ENCODE measurements at regions not wholly inside any gene's neighbourhood (a gene's known extent, or its start where the extent isn't known, plus 50 kb on each side); places are given as distances from the start of the nearest gene placed in this dataset.

DNA sequence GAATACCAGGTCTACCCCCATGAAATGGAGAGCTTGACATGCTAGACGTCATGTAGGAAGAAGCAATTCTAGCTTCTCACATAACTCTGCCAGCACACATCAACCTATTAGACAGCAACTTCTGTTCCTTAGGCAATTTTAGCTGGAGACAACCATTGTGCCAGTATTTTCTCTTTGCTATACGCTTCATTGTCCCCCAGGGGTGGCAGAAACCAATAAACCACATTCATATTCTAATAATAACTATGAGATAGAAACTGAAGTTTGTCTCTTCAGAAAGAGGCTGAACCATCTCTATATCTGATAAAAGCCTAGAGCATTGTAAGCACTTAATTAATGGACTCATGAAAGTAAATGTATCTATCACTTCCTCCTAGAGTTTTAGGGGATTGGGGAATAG lies 278.6 kb downstream of the FOXG1 start:
- Histone ChIP-seq H3K36me3 (ENCODE audit: insufficient read depth) (no peaks in the 10 kb centered on the region), H3K4me2 (peak overlapping the region; percentile 77)

DNA sequence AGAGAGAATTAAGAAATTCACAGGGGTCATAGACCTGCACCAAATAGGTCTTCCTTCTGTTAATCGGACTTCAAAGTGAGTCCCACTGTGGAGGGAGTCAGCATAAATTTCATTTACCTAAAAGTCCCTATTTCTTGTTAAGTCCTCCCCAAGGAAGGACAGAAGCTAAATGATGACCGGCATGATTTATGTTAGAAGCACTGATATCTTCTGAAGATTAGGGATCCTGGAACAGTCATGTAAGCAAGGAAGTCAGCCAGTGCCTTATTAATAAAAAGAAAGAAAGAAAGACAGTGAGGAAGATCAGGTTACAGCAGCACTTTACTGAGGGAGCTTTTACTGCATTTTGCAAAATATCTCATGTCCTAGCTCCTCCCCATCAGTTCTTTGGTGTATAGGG lies 287.5 kb downstream of the FOXG1 start:
- Histone ChIP-seq H2AFZ (ENCODE audit: low read depth) (no peak overlapping the region), H3K27ac (no peak overlapping the region), H3K27me3 (ENCODE audit: insufficient read depth, low read depth) (no peaks in the 10 kb centered on the region), H3K4me1 (ENCODE audit: low read depth, poor library complexity, severe bottlenecking) (peaks cover 40% of the 10 kb centered on the region), H3K4me2 (peak overlapping the region; percentile 40), H3K79me2 (ENCODE audit: insufficient read depth, low read depth) (no peaks in the 10 kb centered on the region), H3K4me3 (IDR thresholded peaks at IDR 0.05; ENCODE audit: insufficient read depth, low read depth, low read length) (no peak overlapping the region), H3K36me3 (ENCODE audit: insufficient read depth) (no peaks in the 10 kb centered on the region), H4K20me1 (ENCODE audit: insufficient read depth) (no peaks in the 10 kb centered on the region), H3K9ac (no peak overlapping the region)
- TF ChIP-seq, protein P1, sequence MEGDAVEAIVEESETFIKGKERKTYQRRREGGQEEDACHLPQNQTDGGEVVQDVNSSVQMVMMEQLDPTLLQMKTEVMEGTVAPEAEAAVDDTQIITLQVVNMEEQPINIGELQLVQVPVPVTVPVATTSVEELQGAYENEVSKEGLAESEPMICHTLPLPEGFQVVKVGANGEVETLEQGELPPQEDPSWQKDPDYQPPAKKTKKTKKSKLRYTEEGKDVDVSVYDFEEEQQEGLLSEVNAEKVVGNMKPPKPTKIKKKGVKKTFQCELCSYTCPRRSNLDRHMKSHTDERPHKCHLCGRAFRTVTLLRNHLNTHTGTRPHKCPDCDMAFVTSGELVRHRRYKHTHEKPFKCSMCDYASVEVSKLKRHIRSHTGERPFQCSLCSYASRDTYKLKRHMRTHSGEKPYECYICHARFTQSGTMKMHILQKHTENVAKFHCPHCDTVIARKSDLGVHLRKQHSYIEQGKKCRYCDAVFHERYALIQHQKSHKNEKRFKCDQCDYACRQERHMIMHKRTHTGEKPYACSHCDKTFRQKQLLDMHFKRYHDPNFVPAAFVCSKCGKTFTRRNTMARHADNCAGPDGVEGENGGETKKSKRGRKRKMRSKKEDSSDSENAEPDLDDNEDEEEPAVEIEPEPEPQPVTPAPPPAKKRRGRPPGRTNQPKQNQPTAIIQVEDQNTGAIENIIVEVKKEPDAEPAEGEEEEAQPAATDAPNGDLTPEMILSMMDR (conservative IDR thresholded peaks at IDR 0.05; ENCODE audit: low read depth, low read length): no peak

More for the DNA sequence above, 278.6 kb downstream of the FOXG1 start:
- TF ChIP-seq, protein P1 (conservative IDR thresholded peaks at IDR 0.05; ENCODE audit: low read depth, low read length): no peak
- H3K79me2 ChIP-seq (ENCODE audit: insufficient read depth, low read depth): no peaks in the 10 kb centered on the region
- H3K9ac ChIP-seq: no peak overlapping the region
- H3K4me3 ChIP-seq (IDR thresholded peaks at IDR 0.05; ENCODE audit: insufficient read depth, low read depth, low read length): no peak overlapping the region
- H4K20me1 ChIP-seq (ENCODE audit: insufficient read depth): no peaks in the 10 kb centered on the region
- H3K4me1 ChIP-seq (ENCODE audit: low read depth, poor library complexity, severe bottlenecking): peaks cover 49% of the 10 kb centered on the region
- H2AFZ ChIP-seq (ENCODE audit: low read depth): peak overlapping the region; percentile 25; the same call in 1 of the 2 replicates
- H3K27ac ChIP-seq: peak overlapping the region; percentile 69
- no peaks in the 10 kb centered on the region for H3K27me3 ChIP-seq (ENCODE audit: insufficient read depth, low read depth)

GRCh38 chr14:29056041-29056566 lies 289.5 kb downstream of the FOXG1 start:
- Histone ChIP-seq H2AFZ (ENCODE audit: low read depth) (no peak overlapping the region), H3K79me2 (ENCODE audit: insufficient read depth, low read depth) (no peaks in the 10 kb centered on the region), H3K4me1 (ENCODE audit: low read depth, poor library complexity, severe bottlenecking) (peaks cover 40% of the 10 kb centered on the region), H3K4me3 (IDR thresholded peaks at IDR 0.05; ENCODE audit: insufficient read depth, low read depth, low read length) (no peak overlapping the region), H3K27me3 (ENCODE audit: insufficient read depth, low read depth) (no peaks in the 10 kb centered on the region), H3K27ac (peak overlapping the region; percentile 18; the same call in 1 of the 2 replicates), H3K36me3 (ENCODE audit: insufficient read depth) (no peaks in the 10 kb centered on the region), H3K9ac (no peak overlapping the region), H3K4me2 (peak overlapping the region; percentile 61), H4K20me1 (ENCODE audit: insufficient read depth) (no peaks in the 10 kb centered on the region)
- TF ChIP-seq, protein P1 (conservative IDR thresholded peaks at IDR 0.05; ENCODE audit: low read depth, low read length): no peak

GRCh38 chr14:29061702-29062101 lies 295.1 kb downstream of the FOXG1 start:
- no peak overlapping the region for H3K4me2 ChIP-seq
- no peaks in the 10 kb centered on the region for H3K27me3 ChIP-seq (ENCODE audit: insufficient read depth, low read depth)
- no peak overlapping the region for H2AFZ ChIP-seq (ENCODE audit: low read depth)
- no peaks in the 10 kb centered on the region for H3K79me2 ChIP-seq (ENCODE audit: insufficient read depth, low read depth)
- no peaks in the 10 kb centered on the region for H4K20me1 ChIP-seq (ENCODE audit: insufficient read depth)
- H3K27ac ChIP-seq: no peak overlapping the region
- no peak overlapping the region for H3K9ac ChIP-seq
- no peaks in the 10 kb centered on the region for H3K36me3 ChIP-seq (ENCODE audit: insufficient read depth)
- no peak overlapping the region for H3K4me3 ChIP-seq (IDR thresholded peaks at IDR 0.05; ENCODE audit: insufficient read depth, low read depth, low read length)
- TF ChIP-seq, protein P1 (conservative IDR thresholded peaks at IDR 0.05; ENCODE audit: low read depth, low read length): no peak
- peaks cover 9% of the 10 kb centered on the region for H3K4me1 ChIP-seq (ENCODE audit: low read depth, poor library complexity, severe bottlenecking)

Data from KMS-11 (cell line).